H7 (cell line): ENCODE measurements at regions not wholly inside any gene's neighbourhood (a gene's known extent, or its start where the extent isn't known, plus 50 kb on each side); places are given as distances from the start of the nearest gene placed in this dataset.

ENCODE experiments used
- DNase-seq: peaks from one replicate; pipeline ENCODE4 v3.0.0; 2012
- H3K27me3 ChIP-seq: 2 replicates; pipeline ENCODE4 v1.6.0; 2011; ENCODE audit warnings: mild to moderate bottlenecking, low read length; ENCODE audit not compliant: control insufficient read depth, insufficient read depth
- H3K36me3 ChIP-seq: replicated peaks from 2 replicates; pipeline ENCODE4 v1.5.1; 2011; ENCODE audit warnings: low read length; ENCODE audit not compliant: control insufficient read depth, insufficient read depth
- H3K4me3 ChIP-seq: 2 replicates; pipeline ENCODE4 v1.5.1; 2011; ENCODE audit warnings: low read depth, mild to moderate bottlenecking, control low read depth, low read length, moderate library complexity; ENCODE audit not compliant: insufficient read depth

DNA sequence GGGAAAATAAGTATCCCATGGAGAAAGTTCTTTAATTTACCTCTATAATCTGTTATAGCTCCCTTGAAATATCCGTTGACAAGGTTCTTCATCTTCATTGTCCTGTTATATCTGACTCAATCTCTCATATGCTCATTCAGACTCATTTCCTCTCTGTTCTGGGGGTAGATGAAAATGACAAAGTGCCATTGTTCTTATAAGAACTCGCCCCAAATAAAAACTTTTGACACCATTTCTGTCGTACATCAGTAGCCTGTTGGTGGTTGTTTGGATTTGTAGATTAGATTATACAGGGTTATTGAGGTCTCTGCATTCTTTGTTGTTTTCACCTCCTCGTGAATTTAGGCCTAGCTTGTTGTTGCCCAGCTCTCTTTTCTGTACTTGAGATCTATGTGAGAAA lies 55.2 kb upstream of the IPO9 start:
- H3K4me3 ChIP-seq = no peak overlapping the region
- DNase-seq = no peak
- no peaks in the 10 kb centered on the region for H3K36me3 ChIP-seq
- H3K27me3 ChIP-seq = no peaks in the 10 kb centered on the region

DNA sequence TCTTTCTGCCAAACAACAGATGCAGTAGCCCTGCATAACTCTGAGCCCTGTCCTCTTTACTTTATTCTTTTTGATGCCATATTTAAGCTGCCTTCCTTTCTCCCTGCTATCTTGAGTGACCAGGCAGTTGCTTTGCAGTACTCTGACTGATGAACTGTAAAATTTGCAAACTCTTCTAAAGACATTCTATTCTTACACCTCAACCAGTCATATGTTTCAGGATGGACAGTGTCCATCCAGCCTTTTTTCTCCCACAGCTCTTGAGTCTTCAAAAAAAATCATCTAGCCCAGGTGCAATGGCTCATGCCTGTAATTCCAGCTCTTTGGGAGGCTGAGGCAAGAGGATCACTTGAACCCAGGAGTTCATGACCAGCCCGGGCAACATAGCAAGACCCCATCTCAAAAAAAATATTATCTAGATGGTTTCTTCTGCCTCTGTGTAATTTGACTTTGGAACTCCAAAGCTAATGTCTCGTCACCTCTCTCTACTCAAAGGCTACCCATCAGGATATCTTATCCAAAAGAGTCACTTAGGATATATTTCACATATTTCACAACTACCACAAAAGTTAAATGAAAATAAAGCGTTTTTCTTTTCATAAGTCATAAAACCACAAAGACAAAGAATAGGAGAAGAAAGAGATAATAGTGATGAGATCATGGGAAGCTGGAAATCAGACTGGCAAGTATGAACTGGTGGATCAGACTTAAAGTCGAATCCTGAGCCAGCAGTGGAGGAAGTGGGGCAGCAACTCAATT lies 54.6 kb upstream of the IPO9 start:
- Histone ChIP-seq H3K27me3 (no peaks in the 10 kb centered on the region), H3K36me3 (no peaks in the 10 kb centered on the region), H3K4me3 (no peak overlapping the region)
- DNase-seq = no peak

DNA sequence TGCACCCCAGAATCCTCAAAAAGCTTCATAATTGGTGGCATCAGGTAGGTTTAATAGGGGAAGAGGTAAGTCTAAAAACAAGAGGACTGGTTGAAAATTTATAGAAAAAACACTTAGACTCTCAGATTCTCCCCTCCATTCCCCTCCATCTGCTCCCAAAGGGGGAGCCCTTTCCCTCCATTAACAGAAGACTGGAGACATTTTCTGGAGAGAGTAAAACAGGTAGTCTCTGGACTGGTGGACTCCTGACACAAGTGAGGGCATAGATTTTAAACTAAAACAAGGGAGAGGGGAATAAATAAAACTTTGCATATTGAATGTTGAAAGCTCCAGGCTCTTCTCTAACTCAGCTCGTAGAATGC lies 54.0 kb upstream of the IPO9 start:
- no peaks in the 10 kb centered on the region for H3K27me3 ChIP-seq
- no peak overlapping the region for H3K4me3 ChIP-seq
- DNase-seq = no peak
- H3K36me3 ChIP-seq = no peaks in the 10 kb centered on the region

- Histone ChIP-seq H3K27me3 (no peaks in the 10 kb centered on the region), H3K36me3 (no peaks in the 10 kb centered on the region), H3K4me3 (no peak overlapping the region)
- no peak for DNase-seq
Observed at GRCh38 chr1:201775380-201775779, 53.6 kb upstream of the IPO9 start.

DNA sequence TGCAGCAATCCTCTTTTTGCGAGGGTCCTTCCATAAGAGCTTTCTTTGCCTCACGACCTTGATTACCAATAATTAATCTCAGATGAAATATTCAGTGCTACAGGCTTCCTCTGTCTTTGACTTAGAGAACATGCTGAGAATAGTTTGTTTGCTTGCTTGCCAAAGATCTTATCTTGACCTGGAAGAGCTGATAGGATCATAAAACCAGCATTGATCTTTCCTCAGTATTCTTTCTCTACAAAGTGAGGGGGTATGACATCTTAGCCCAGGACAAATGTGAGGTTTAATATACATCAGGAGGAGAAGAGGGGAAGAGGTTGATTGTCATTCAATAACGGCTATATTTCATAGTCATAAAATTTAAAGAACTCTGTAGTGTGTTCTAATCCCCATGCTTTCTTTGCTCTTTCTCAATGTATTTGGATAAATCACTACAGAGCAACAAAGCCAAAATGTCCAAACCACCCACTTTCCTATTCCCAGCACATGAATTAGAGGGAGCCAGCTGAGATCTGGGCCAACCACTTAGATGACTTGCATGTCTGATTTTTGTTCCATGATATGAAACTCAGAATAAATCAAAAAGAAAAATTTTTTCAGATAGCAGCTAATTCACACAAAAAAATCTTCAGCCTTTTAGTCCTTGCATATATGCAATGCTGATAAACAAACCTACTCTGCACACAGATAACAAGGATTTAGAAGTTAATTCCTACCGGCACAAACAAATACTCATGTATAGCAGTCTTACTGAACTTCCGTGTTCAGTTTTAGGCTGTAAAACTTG lies 50.5 kb upstream of the IPO9 start:
- no peak overlapping the region for H3K4me3 ChIP-seq
- no peak for DNase-seq
- H3K27me3 ChIP-seq = no peaks in the 10 kb centered on the region
- peaks cover 8% of the 10 kb centered on the region for H3K36me3 ChIP-seq
